IMR-90 (cell line): ENCODE measurements at regions not wholly inside any gene's neighbourhood (a gene's known extent, or its start where the extent isn't known, plus 50 kb on each side); places are given as distances from the start of the nearest gene placed in this dataset.
A peak's percentile ranks its signal among the peaks of the same experiment; 100 is the strongest.

Experiments used
- ATAC-seq: fragments of 200-7000 bp; cut with Tn5 transposase; 2 replicates; pipeline ENCODE4 v1.9.1; 2020; ENCODE audit warnings: low read depth, mild to moderate bottlenecking, moderate library complexity
- BruUV-seq: library from RNA; stranded (reverse); fragments of 400-500 nt; replicated peaks from 2 replicates; lab custom pipeline; 2021; lab: Mats Ljungman, UMichigan
- CTCF ChIA-PET: fragments of 300-600 bp; formaldehyde crosslinking; extraction: SDS; loops from one replicate; lab custom pipeline; 2021; ENCODE audit warnings: antibody characterized with exemption; lab: Yijun Ruan, JAX
- POLR2A ChIA-PET: fragments of 300-600 bp; sonication (Branson Sonifier 250); formaldehyde crosslinking; loops from one replicate; lab custom pipeline; 2022; ENCODE audit warnings: antibody characterized with exemption; ENCODE audit not compliant: unreplicated experiment; lab: Charles Lee
- DNase-seq: peaks from one replicate; pipeline ENCODE4 v3.0.0; 2013
- H2AFZ ChIP-seq: replicated peaks from 2 replicates; pipeline ENCODE3; 2013; ENCODE audit warnings: low read length, mild to moderate bottlenecking; ENCODE audit not compliant: poor library complexity
- H2AK5ac ChIP-seq: 2 replicates; pipeline ENCODE4 v1.6.1; 2013; ENCODE audit warnings: low read depth, low read length, inconsistent platforms
- H2AK9ac ChIP-seq: replicated peaks from 2 replicates; pipeline ENCODE3; 2013; ENCODE audit warnings: mild to moderate bottlenecking, low read depth, low read length, moderate library complexity; ENCODE audit not compliant: poor library complexity
- H2BK120ac ChIP-seq: 2 replicates; pipeline ENCODE4 v1.6.1; 2013; ENCODE audit warnings: low read depth, low read length, inconsistent platforms
- H2BK15ac ChIP-seq: 3 replicates; pipeline ENCODE4 v1.6.1; 2013; ENCODE audit warnings: low read depth, low read length, inconsistent platforms
- H2BK20ac ChIP-seq: 2 replicates; pipeline ENCODE4 v1.6.1; 2013; ENCODE audit warnings: low read depth, mild to moderate bottlenecking, inconsistent platforms, low read length, moderate library complexity
- H2BK5ac ChIP-seq: 2 replicates; pipeline ENCODE4 v1.6.1; 2013; ENCODE audit warnings: mild to moderate bottlenecking, low read depth, low read length, inconsistent platforms; ENCODE audit not compliant: poor library complexity, severe bottlenecking
- H3K14ac ChIP-seq: replicated peaks from 2 replicates; pipeline ENCODE4 v1.6.1; 2013; ENCODE audit warnings: low read depth, low read length, inconsistent platforms
- H3K18ac ChIP-seq: 2 replicates; pipeline ENCODE4 v1.6.1; 2013; ENCODE audit warnings: low read depth, low read length, control low read depth
- H3K23ac ChIP-seq: 2 replicates; pipeline ENCODE4 v1.6.1; 2013; ENCODE audit warnings: low read depth, low read length, inconsistent platforms
- H3K27ac ChIP-seq: 2 replicates; pipeline ENCODE4 v1.5.1; 2013; ENCODE audit warnings: mild to moderate bottlenecking, control low read depth, low read length; ENCODE audit not compliant: insufficient read depth
- H3K27me3 ChIP-seq: 2 replicates; pipeline ENCODE4 v1.6.1; 2013; ENCODE audit warnings: low read length; ENCODE audit not compliant: control insufficient read depth, insufficient read depth
- H3K36me3 ChIP-seq: 2 replicates; pipeline ENCODE4 v1.6.1; 2013; ENCODE audit warnings: low read length, mixed read lengths; ENCODE audit not compliant: control insufficient read depth, insufficient read depth
- H3K4ac ChIP-seq: 2 replicates; pipeline ENCODE4 v1.6.1; 2013; ENCODE audit warnings: low read depth, low read length, inconsistent platforms
- H3K4me1 ChIP-seq: 2 replicates; pipeline ENCODE4 v1.6.1; 2013; ENCODE audit warnings: low read length, mixed read lengths; ENCODE audit not compliant: control insufficient read depth, insufficient read depth
- H3K4me2 ChIP-seq: 2 replicates; pipeline ENCODE4 v1.6.1; 2013; ENCODE audit warnings: low read depth, mild to moderate bottlenecking, control low read depth, low read length, moderate library complexity
- H3K4me3 ChIP-seq: 2 replicates; pipeline ENCODE4 v1.5.1; 2013; ENCODE audit warnings: low read depth, mild to moderate bottlenecking, control low read depth, low read length, moderate library complexity; ENCODE audit not compliant: insufficient read depth
- H3K56ac ChIP-seq: 2 replicates; pipeline ENCODE4 v1.6.1; 2013; ENCODE audit warnings: low read length, inconsistent platforms; ENCODE audit not compliant: insufficient read depth; ENCODE audit errors: extremely low read depth
- H3K79me1 ChIP-seq, 2 experiments: 2 replicates each; pipeline ENCODE4 v1.6.1; 2013; ENCODE audit warnings: low read length in 2 of 2, inconsistent platforms in 1 of 2, low read depth in 1 of 2
- H3K9ac ChIP-seq: 2 replicates; pipeline ENCODE4 v1.6.1; 2013; ENCODE audit warnings: low read depth, low read length, control low read depth
- H3K9me1 ChIP-seq: 2 replicates; pipeline ENCODE4 v1.6.1; 2013; ENCODE audit warnings: low read length, inconsistent platforms; ENCODE audit not compliant: insufficient read depth
- H3K9me3 ChIP-seq: 2 replicates; pipeline ENCODE4 v1.6.1; 2013; ENCODE audit warnings: low read length; ENCODE audit not compliant: control insufficient read depth, insufficient read depth
- H4K20me1 ChIP-seq: 2 replicates; pipeline ENCODE4 v1.6.1; 2013; ENCODE audit warnings: low read length, inconsistent platforms; ENCODE audit not compliant: insufficient read depth
- H4K5ac ChIP-seq: 2 replicates; pipeline ENCODE4 v1.6.1; 2013; ENCODE audit warnings: mild to moderate bottlenecking, low read depth, low read length, control low read depth
- H4K8ac ChIP-seq, 2 experiments: 2 replicates each; pipeline ENCODE4 v1.6.1; 2013; ENCODE audit warnings: low read depth in 2 of 2, low read length in 2 of 2, control low read depth in 1 of 2, inconsistent platforms in 1 of 2
- H4K91ac ChIP-seq: 2 replicates; pipeline ENCODE4 v1.6.1; 2013; ENCODE audit warnings: low read depth, low read length, inconsistent platforms; ENCODE audit not compliant: insufficient read depth
- BHLHE40 ChIP-seq: fragments of 150-350 bp; IDR thresholded peaks from 2 replicates; pipeline ENCODE4 v1.6.1; 2016; ENCODE audit warnings: mild to moderate bottlenecking, low read depth, low read length
- CEBPB ChIP-seq: IDR thresholded peaks from 2 replicates; pipeline ENCODE4 v1.6.1; 2012; ENCODE audit warnings: low read depth, low read length, improper control_type of control experiment
- CHD1 ChIP-seq: IDR thresholded peaks from 2 replicates; pipeline ENCODE4 v1.6.1; 2012; ENCODE audit warnings: low read depth, low read length, improper control_type of control experiment
- ELK1 ChIP-seq: fragments of 150-350 bp; IDR thresholded peaks from 2 replicates; pipeline ENCODE4 v1.6.1; 2016; ENCODE audit warnings: low read depth, mild to moderate bottlenecking, low read length, moderate library complexity, borderline replicate concordance
- FOS ChIP-seq: fragments of 150-350 bp; IDR thresholded peaks from 2 replicates; pipeline ENCODE4 v1.6.1; 2016; ENCODE audit warnings: low read depth, low read length
- MAFK ChIP-seq: IDR thresholded peaks from 2 replicates; pipeline ENCODE4 v1.6.1; 2012; ENCODE audit warnings: low read depth, low read length, improper control_type of control experiment
- MAZ ChIP-seq: IDR thresholded peaks from 2 replicates; pipeline ENCODE4 v1.6.1; 2012; ENCODE audit warnings: low read depth, mild to moderate bottlenecking, low read length, improper control_type of control experiment, moderate library complexity, borderline replicate concordance
- MXI1 ChIP-seq: IDR thresholded peaks from 2 replicates; pipeline ENCODE4 v1.6.1; 2012; ENCODE audit warnings: low read depth, mild to moderate bottlenecking, low read length, moderate library complexity, borderline replicate concordance
- NFE2L2 ChIP-seq: fragments of 150-350 bp; IDR thresholded peaks from 2 replicates; pipeline ENCODE4 v1.6.1; 2016; ENCODE audit warnings: low read depth, mild to moderate bottlenecking, low read length
- POLR2A ChIP-seq: IDR thresholded peaks from 2 replicates; pipeline ENCODE4 v1.6.1; 2012; ENCODE audit warnings: mild to moderate bottlenecking, low read depth, low read length
- RAD21 ChIP-seq: IDR thresholded peaks from 2 replicates; pipeline ENCODE4 v1.6.1; 2012; ENCODE audit warnings: low read length, improper control_type of control experiment
- RCOR1 ChIP-seq: IDR thresholded peaks from 2 replicates; pipeline ENCODE4 v1.6.1; 2012; ENCODE audit warnings: mild to moderate bottlenecking, low read length, improper control_type of control experiment; ENCODE audit not compliant: insufficient replicate concordance
- RFX5 ChIP-seq: IDR thresholded peaks from 2 replicates; pipeline ENCODE4 v1.8.0; 2012; ENCODE audit warnings: low read depth, mild to moderate bottlenecking, low read length, moderate library complexity
- SMC3 ChIP-seq: fragments of 150-350 bp; IDR thresholded peaks from 2 replicates; pipeline ENCODE4 v1.6.1; 2016; ENCODE audit warnings: low read depth, mild to moderate bottlenecking, antibody characterized with exemption, low read length, moderate library complexity
- USF2 ChIP-seq: fragments of 150-350 bp; IDR thresholded peaks from 2 replicates; pipeline ENCODE4 v1.6.1; 2017; ENCODE audit warnings: mild to moderate bottlenecking, antibody characterized with exemption, low read length, low read depth
- WGBS, 2 experiments: methylation state at CpG; one replicate each; pipeline versions ENCODE4 v1.1.5 to v1.1.7; 2013; ENCODE audit warnings: missing lambda C conversion rate in 2 of 2; ENCODE audit not compliant: insufficient read length in 1 of 2; ENCODE audit errors: extremely low coverage in 2 of 2; 5-methylcytosine and 5-hydroxymethylcytosine counted together
- dilution Hi-C: fragments of 300-500 bp; cut with HindIII; formaldehyde crosslinking; loops from one replicate; pipeline ENCODE4 v1.14.3; 2018; ENCODE audit warnings: low sequenced_read_pairs; ENCODE audit not compliant: unreplicated experiment
- in situ Hi-C: fragments of 300-500 bp; cut with MboI; formaldehyde crosslinking; loops from 3 replicates; pipeline ENCODE4 v1.14.3; 2019; ENCODE audit warnings: low sequenced_read_pairs, inconsistent platforms, mixed read lengths
- intact Hi-C: fragments of 100-400 bp; cut with micrococcal nuclease; formaldehyde crosslinking; loops from 2 replicates; pipeline ENCODE4 v1.10.0; 2022
- TF ChIP-seq, protein P1 (sequence below): conservative IDR thresholded peaks from 2 replicates; pipeline ENCODE4 v1.5.1; 2012; ENCODE audit warnings: mild to moderate bottlenecking, low read depth, low read length, improper control_type of control experiment

DNA sequence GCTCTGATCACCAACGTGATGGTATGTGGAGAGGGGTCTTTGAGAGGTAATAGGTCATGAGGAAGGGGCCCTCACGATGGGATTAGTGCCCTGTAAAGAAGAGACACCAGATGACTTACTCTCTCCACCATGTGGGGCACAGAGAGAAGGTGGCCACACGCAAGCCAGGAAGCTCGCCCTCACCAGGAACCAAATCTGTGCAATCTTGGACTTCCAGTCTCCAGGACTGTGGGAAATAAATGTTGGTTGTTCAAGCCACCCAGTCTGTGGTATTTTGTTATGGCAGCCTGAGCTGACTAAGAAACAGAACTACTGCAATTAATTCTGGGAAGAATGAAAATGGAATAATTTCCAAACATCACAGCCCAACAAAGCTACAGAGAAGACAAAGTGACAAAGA is 117.5 kb downstream of the SNX19 start:
- Histone ChIP-seq H3K27me3 (no peaks in the 10 kb centered on the region), H3K18ac (no peak overlapping the region), H3K4me3 (no peak overlapping the region), H3K9me3 (no peaks in the 10 kb centered on the region), H4K5ac (no peak overlapping the region), H2AK9ac (no peak overlapping the region), H3K23ac (no peak overlapping the region), H2BK120ac (peak overlapping the region; percentile 37; the same call in 1 of the 2 replicates), H3K14ac (0 out of 2 replicates have a peak overlapping the region, but pooled peaks have one; percentile 4), H2BK5ac (peak overlapping the region; percentile 15), H3K79me1 (no peaks in the 10 kb centered on the region), H3K4me1 (peaks cover 8% of the 10 kb centered on the region), H2BK20ac (no peak overlapping the region), H2AFZ (no peak overlapping the region), H3K36me3 (no peaks in the 10 kb centered on the region), H3K56ac (no peak overlapping the region), H3K27ac (no peak overlapping the region; the same call in 1 of the 2 replicates), H4K8ac (no peak overlapping the region; a peak in 1 of 4 replicates), H4K91ac (no peak overlapping the region), H2AK5ac (peak overlapping the region; percentile 49; the same call in 1 of the 2 replicates), H3K4ac (peak overlapping the region; percentile 81), H3K9me1 (peaks cover 15% of the 10 kb centered on the region), H2BK15ac (0 out of 3 replicates have a peak overlapping the region, but pooled peaks have one; percentile 50), H3K9ac (no peak overlapping the region), H3K4me2 (no peak overlapping the region), H4K20me1 (no peaks in the 10 kb centered on the region; the same call in 1 of the 2 replicates)
- in situ Hi-C loops (no loop called here), dilution Hi-C loops (no loop called here), intact Hi-C loops (no loop called here)
- POLR2A ChIA-PET = no interaction called here
- no TSS peak for BruUV-seq
- no CpG with 5 or more reads among the region's 4 CpGs for WGBS, 2 experiments
- no peak for DNase-seq
- ATAC-seq = no peak
- TF ChIP-seq ELK1 = no peak
- no peak for TF ChIP-seq RFX5
- no peak for TF ChIP-seq NFE2L2
- no peak for TF ChIP-seq CHD1
- no peak for TF ChIP-seq CEBPB
- no peak for TF ChIP-seq USF2
- TF ChIP-seq SMC3 = no peak
- TF ChIP-seq POLR2A = no peak
- no peak for TF ChIP-seq MAZ
- TF ChIP-seq MAFK = no peak
- TF ChIP-seq, protein P1, sequence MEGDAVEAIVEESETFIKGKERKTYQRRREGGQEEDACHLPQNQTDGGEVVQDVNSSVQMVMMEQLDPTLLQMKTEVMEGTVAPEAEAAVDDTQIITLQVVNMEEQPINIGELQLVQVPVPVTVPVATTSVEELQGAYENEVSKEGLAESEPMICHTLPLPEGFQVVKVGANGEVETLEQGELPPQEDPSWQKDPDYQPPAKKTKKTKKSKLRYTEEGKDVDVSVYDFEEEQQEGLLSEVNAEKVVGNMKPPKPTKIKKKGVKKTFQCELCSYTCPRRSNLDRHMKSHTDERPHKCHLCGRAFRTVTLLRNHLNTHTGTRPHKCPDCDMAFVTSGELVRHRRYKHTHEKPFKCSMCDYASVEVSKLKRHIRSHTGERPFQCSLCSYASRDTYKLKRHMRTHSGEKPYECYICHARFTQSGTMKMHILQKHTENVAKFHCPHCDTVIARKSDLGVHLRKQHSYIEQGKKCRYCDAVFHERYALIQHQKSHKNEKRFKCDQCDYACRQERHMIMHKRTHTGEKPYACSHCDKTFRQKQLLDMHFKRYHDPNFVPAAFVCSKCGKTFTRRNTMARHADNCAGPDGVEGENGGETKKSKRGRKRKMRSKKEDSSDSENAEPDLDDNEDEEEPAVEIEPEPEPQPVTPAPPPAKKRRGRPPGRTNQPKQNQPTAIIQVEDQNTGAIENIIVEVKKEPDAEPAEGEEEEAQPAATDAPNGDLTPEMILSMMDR = no peak
- TF ChIP-seq RCOR1 = no peak
- no peak for TF ChIP-seq RAD21
- no peak for TF ChIP-seq MXI1
- no peak for TF ChIP-seq FOS
- TF ChIP-seq BHLHE40 = no peak
- CTCF ChIA-PET = no interaction called here
